ENCODE measurements at regions not wholly inside any gene's neighbourhood (a gene's known extent, or its start where the extent isn't known, plus 50 kb on each side); places are given as distances from the start of the nearest gene placed in this dataset.

DNA sequence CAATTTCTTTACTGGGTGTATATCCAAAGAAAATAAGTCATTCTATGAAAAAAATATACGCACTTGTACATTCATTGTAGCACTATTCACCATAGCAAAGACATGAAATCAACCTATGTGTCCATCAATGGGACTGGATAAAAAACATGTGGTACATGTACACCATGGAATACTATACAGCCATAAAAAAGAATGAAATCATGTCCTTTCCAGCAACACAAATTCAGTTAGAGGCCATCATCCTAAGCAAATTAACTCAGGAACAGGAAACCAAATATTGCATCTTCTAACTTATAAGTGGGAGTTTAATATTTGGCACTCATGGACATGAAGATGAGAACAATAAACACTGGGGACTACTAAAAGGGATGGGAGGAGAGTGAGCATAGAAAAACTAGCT lies 325.7 kb downstream of the TGFB2 start:
- H3K36me3 ChIP-seq (ENCODE audit: control insufficient read depth in 1 of 2, insufficient read depth in 2 of 2, low read length in 2 of 2), result no peaks in the 10 kb centered on the region; a peak in 1 of 4 replicates
- no peak overlapping the region for H3K4me2 ChIP-seq (ENCODE audit: low read length)
- no peaks in the 10 kb centered on the region for H3K27me3 ChIP-seq (ENCODE audit: insufficient read depth, low read length)
- H3K4me3 ChIP-seq (replicated peaks in 1 of 2; ENCODE audit: low read depth in 1 of 2, low read length in 2 of 2), result no peak overlapping the region
- CTCF ChIA-PET, result no interaction called here
- TF ChIP-seq, protein P1, sequence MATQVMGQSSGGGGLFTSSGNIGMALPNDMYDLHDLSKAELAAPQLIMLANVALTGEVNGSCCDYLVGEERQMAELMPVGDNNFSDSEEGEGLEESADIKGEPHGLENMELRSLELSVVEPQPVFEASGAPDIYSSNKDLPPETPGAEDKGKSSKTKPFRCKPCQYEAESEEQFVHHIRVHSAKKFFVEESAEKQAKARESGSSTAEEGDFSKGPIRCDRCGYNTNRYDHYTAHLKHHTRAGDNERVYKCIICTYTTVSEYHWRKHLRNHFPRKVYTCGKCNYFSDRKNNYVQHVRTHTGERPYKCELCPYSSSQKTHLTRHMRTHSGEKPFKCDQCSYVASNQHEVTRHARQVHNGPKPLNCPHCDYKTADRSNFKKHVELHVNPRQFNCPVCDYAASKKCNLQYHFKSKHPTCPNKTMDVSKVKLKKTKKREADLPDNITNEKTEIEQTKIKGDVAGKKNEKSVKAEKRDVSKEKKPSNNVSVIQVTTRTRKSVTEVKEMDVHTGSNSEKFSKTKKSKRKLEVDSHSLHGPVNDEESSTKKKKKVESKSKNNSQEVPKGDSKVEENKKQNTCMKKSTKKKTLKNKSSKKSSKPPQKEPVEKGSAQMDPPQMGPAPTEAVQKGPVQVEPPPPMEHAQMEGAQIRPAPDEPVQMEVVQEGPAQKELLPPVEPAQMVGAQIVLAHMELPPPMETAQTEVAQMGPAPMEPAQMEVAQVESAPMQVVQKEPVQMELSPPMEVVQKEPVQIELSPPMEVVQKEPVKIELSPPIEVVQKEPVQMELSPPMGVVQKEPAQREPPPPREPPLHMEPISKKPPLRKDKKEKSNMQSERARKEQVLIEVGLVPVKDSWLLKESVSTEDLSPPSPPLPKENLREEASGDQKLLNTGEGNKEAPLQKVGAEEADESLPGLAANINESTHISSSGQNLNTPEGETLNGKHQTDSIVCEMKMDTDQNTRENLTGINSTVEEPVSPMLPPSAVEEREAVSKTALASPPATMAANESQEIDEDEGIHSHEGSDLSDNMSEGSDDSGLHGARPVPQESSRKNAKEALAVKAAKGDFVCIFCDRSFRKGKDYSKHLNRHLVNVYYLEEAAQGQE (IDR thresholded peaks at IDR 0.05; ENCODE audit: low read depth), result no peak
- TF ChIP-seq CEBPB (IDR thresholded peaks at IDR 0.05; ENCODE audit: low read depth) (no peak), CTCF (IDR thresholded peaks at IDR 0.05 in 2 of 3, conservative IDR thresholded peaks at IDR 0.05 in 1 of 3; ENCODE audit: borderline replicate concordance in 1 of 3, insufficient read depth in 1 of 3, low read depth in 2 of 3, low read length in 2 of 3) (no peak), MAX (IDR thresholded peaks at IDR 0.05) (no peak), POLR2AphosphoS5 (IDR thresholded peaks at IDR 0.05; ENCODE audit: low read depth, low read length) (no peak), POLR2A (IDR thresholded peaks at IDR 0.05; ENCODE audit: borderline replicate concordance, extremely low read depth, insufficient read depth, insufficient read length) (no peak), JUND (IDR thresholded peaks at IDR 0.05) (no peak), ZFX (IDR thresholded peaks at IDR 0.05) (no peak), SIN3A (IDR thresholded peaks at IDR 0.05; ENCODE audit: low read depth) (no peak), YY1 (IDR thresholded peaks at IDR 0.05; ENCODE audit: extremely low read depth, insufficient replicate concordance, low read depth, low read length) (no peak), TCF7L2 (IDR thresholded peaks at IDR 0.05; ENCODE audit: borderline replicate concordance, extremely low read depth, insufficient read depth, insufficient read length) (no peak), FOSL1 (IDR thresholded peaks at IDR 0.05; ENCODE audit: low read depth) (no peak), SP1 (IDR thresholded peaks at IDR 0.05; ENCODE audit: low read depth) (no peak), RAD21 (IDR thresholded peaks at IDR 0.05; ENCODE audit: low read depth) (no peak), EZH2phosphoT487 (IDR thresholded peaks at IDR 0.05; ENCODE audit: borderline replicate concordance) (no peak), EZH2 (IDR thresholded peaks at IDR 0.05) (no peak), ZBTB33 (IDR thresholded peaks at IDR 0.05; ENCODE audit: extremely low read depth, insufficient replicate concordance, low read length) (no peak)
- TF ChIP-seq, protein P2, sequence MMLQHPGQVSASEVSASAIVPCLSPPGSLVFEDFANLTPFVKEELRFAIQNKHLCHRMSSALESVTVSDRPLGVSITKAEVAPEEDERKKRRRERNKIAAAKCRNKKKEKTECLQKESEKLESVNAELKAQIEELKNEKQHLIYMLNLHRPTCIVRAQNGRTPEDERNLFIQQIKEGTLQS (IDR thresholded peaks at IDR 0.05), result no peak
- peaks cover 24 to 44% of the 10 kb centered on the region in 2 experiments for H3K4me1 ChIP-seq (ENCODE audit: control insufficient read depth in 1 of 2, insufficient read depth in 2 of 2, low read length in 2 of 2)
- DNase-seq (ENCODE audit: low read depth, low spot score), result no peak
- no peaks in the 10 kb centered on the region for H3K9me2 ChIP-seq (ENCODE audit: insufficient read depth)
- no peak overlapping the region for H3K27ac ChIP-seq (ENCODE audit: low read depth, low read length)
- no peak overlapping the region for H3K9ac ChIP-seq (ENCODE audit: low read length)
- no peak overlapping the region for H2AFZ ChIP-seq (ENCODE audit: low read depth, low read length, poor library complexity, severe bottlenecking)
- no peak for ATAC-seq
- H4K20me1 ChIP-seq (ENCODE audit: insufficient read depth), result no peaks in the 10 kb centered on the region
- BruUV-seq (replicated peaks), result no TSS peak
- no peaks in the 10 kb centered on the region for H3K79me2 ChIP-seq (ENCODE audit: insufficient read depth, low read length)
- H3K9me3 ChIP-seq (ENCODE audit: control insufficient read depth in 1 of 2, insufficient read depth in 1 of 2, low read depth in 1 of 2, low read length in 2 of 2), result no peaks in the 10 kb centered on the region; a peak in 1 of 4 replicates
- RAD21 ChIA-PET (ENCODE audit: low non-redundant PET in 1 of 2, low total read pairs in 2 of 2, uncharacterized antibody in 2 of 2, unreplicated experiment in 2 of 2), result no interaction called here
- POLR2A ChIA-PET, result no interaction called here
- intact Hi-C loops (cut with micrococcal nuclease), result no loop called here
